Activated B cell treated with CpG ODN at 0.5 μM for 24 hours (primary cell): ENCODE measurements at regions not wholly inside any gene's neighbourhood (a gene's known extent, or its start where the extent isn't known, plus 50 kb on each side); places are given as distances from the start of the nearest gene placed in this dataset.

Experiments
- ATAC-seq: fragments of 200-7000 bp; cut with Tn5 transposase; one replicate; pipeline ENCODE4 v1.10.0; 2021; ENCODE audit warnings: low read depth, mild to moderate bottlenecking, moderate library complexity
- CTCF ChIA-PET: fragments of 350-600 bp; sonication (Branson Sonifier 250); formaldehyde crosslinking; loops from one replicate; lab custom pipeline; 2021; ENCODE audit warnings: antibody characterized with exemption; lab: Charles Lee
- POLR2A ChIA-PET: fragments of 350-600 bp; sonication (Branson Sonifier 250); formaldehyde crosslinking; loops from one replicate; lab custom pipeline; 2021; ENCODE audit warnings: antibody characterized with exemption; lab: Charles Lee
- DNase-seq: peaks from one replicate; pipeline ENCODE4 v3.0.0; 2022
- H3K27ac Mint-ChIP-seq: one replicate; pipeline ENCODE4 v1.8.0; 2020; ENCODE audit warnings: mixed read lengths
- H3K27me3 Mint-ChIP-seq: one replicate; pipeline ENCODE4 v1.8.0; 2021; ENCODE audit warnings: mixed read lengths
- H3K36me3 Mint-ChIP-seq: one replicate; pipeline ENCODE4 v1.8.0; 2021; ENCODE audit warnings: low read depth, mixed read lengths
- H3K4me1 Mint-ChIP-seq: one replicate; pipeline ENCODE4 v1.8.0; 2021; ENCODE audit warnings: mixed read lengths
- H3K4me3 Mint-ChIP-seq: one replicate; pipeline ENCODE4 v1.8.0; 2020; ENCODE audit warnings: mild to moderate bottlenecking, mixed read lengths
- H3K9me3 Mint-ChIP-seq: one replicate; pipeline ENCODE4 v1.8.0; 2020; ENCODE audit warnings: mixed read lengths
- intact Hi-C: fragments of 100-400 bp; cut with micrococcal nuclease; formaldehyde crosslinking; loops from one replicate; pipeline ENCODE4 v1.15.1; 2024
- TF ChIP-seq, protein P1 (sequence below): fragments of 200-600 bp; IDR thresholded peaks from one replicate; pipeline ENCODE4 v1.8.0; 2022; ENCODE audit warnings: antibody characterized with exemption, mild to moderate bottlenecking

DNA sequence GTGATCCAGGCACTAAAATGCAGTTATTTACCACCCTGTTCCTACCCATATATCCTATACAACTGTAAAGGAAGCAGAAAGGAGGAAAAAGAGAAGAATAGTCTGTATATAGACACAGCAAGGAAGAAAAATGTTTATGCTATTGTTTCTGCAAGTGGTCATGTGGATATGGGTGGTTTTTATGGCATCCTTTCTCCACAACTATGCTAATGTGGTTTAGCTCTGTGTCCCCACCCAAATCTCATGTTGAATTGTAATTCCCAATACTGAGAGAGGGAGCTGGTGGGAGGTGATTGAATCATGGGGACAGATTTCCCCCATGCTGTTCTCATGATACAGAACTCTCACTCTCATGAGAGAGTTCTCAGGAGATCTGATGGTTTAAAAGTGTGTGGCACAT lies 439.8 kb downstream of the ZSWIM6 start:
- intact Hi-C loops: no loop called here
- TF ChIP-seq, protein P1, sequence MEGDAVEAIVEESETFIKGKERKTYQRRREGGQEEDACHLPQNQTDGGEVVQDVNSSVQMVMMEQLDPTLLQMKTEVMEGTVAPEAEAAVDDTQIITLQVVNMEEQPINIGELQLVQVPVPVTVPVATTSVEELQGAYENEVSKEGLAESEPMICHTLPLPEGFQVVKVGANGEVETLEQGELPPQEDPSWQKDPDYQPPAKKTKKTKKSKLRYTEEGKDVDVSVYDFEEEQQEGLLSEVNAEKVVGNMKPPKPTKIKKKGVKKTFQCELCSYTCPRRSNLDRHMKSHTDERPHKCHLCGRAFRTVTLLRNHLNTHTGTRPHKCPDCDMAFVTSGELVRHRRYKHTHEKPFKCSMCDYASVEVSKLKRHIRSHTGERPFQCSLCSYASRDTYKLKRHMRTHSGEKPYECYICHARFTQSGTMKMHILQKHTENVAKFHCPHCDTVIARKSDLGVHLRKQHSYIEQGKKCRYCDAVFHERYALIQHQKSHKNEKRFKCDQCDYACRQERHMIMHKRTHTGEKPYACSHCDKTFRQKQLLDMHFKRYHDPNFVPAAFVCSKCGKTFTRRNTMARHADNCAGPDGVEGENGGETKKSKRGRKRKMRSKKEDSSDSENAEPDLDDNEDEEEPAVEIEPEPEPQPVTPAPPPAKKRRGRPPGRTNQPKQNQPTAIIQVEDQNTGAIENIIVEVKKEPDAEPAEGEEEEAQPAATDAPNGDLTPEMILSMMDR: no peak
- Mint-ChIP-seq H3K27ac (no peak overlapping the region), H3K4me3 (no peak overlapping the region), H3K36me3 (no peaks in the 10 kb centered on the region), H3K4me1 (no peaks in the 10 kb centered on the region), H3K9me3 (no peaks in the 10 kb centered on the region), H3K27me3 (peaks cover 12% of the 10 kb centered on the region)
- DNase-seq (no peak), ATAC-seq (no peak)
- ChIA-PET POLR2A (no interaction called here), CTCF (no interaction called here)

DNA sequence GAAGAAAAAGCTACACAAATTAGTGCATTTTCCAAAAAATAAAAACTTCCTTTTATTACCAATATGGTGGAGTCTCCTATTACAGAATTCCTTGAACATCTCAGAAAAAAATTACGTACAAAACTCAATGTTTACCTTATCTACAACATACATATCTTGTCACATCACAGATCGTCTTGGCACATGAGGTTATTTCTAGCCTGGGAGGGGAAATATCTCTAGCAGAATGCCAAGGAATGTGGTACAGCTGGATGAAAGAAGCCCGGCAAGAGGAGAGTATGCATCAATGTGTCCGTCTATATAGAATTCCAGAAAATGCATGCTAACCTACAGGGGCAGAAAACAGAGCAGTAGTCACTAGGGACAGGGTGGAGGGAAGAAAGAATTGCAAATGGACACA lies 443.8 kb downstream of the ZSWIM6 start:
- ChIA-PET CTCF (no interaction called here), POLR2A (no interaction called here)
- Mint-ChIP-seq H3K27ac (no peak overlapping the region), H3K4me3 (no peak overlapping the region), H3K4me1 (no peaks in the 10 kb centered on the region), H3K9me3 (no peaks in the 10 kb centered on the region), H3K27me3 (peaks cover 18% of the 10 kb centered on the region), H3K36me3 (no peaks in the 10 kb centered on the region)
- intact Hi-C loops: no loop called here
- ATAC-seq (no peak), DNase-seq (no peak)
- TF ChIP-seq, protein P1: no peak

DNA sequence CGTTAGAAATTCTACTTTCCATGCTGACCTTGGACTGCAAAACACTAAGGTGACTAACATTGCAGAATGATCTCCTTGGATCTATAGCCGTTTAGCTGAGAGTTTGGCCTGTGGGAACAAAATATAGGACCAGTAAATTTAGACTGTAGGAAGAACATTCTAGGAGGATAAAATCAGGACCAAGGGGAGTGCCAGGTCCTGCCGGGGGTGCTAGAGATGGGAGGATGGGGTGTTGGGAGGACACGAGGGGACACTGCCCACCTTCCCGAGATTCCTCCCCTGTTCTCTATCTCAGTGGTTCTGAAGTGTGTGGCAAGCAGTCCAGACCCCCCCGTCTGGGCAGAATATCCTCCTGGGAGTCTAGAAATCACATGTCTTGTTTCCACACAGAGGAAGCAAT lies 445.2 kb downstream of the ZSWIM6 start:
- Mint-ChIP-seq H3K27ac (no peak overlapping the region), H3K4me1 (no peaks in the 10 kb centered on the region), H3K4me3 (no peak overlapping the region), H3K27me3 (peaks cover 16% of the 10 kb centered on the region), H3K9me3 (no peaks in the 10 kb centered on the region), H3K36me3 (no peaks in the 10 kb centered on the region)
- ChIA-PET CTCF (no interaction called here), POLR2A (no interaction called here)
- intact Hi-C loops: no loop called here
- TF ChIP-seq, protein P1: no peak
- ATAC-seq: no peak
- no peak for DNase-seq

DNA sequence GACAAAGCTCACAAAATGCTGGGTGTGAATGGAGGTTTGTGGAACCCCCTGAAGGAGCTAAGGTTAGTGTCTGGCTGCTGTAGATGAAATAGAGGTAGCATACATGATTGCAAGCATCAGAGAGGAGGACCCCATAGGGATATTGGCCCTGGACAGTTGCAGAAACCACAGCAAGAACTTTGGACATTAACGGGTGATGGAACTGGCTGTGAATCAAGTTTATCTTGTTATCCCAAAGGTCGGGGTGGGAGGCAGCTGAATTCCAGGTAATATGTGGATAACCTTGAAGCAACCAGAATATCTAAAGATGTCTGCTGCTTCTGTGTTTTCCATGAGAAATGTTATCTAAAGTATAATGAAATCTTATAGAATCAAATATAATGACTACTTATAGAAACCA lies 447.7 kb downstream of the ZSWIM6 start:
- TF ChIP-seq, protein P1: no peak
- Mint-ChIP-seq H3K4me3 (no peak overlapping the region), H3K27me3 (peaks cover 12% of the 10 kb centered on the region), H3K4me1 (no peaks in the 10 kb centered on the region), H3K27ac (no peak overlapping the region), H3K36me3 (no peaks in the 10 kb centered on the region), H3K9me3 (no peaks in the 10 kb centered on the region)
- ATAC-seq (no peak), DNase-seq (no peak)
- POLR2A ChIA-PET: no interaction called here
- intact Hi-C loops: no loop called here
- CTCF ChIA-PET: no interaction called here

DNA sequence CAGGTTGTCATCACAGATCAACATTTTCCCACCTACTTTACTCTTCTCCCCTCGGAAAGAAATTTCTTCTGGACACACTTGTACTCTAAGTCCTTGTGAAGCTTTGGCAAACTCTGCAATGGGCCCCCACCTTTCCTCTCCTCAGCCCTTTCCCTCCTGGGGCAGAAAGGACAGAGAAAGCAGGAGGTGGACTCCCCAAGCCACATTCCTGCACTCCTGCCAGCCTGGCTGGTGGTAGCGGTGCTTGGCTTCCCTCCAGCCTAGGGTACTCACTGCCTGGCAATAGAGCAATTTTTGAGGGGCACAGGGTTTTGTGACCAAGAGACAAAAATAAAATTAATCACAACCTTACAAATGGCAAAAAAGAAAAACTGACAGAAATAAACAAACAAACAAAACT lies 451.4 kb downstream of the ZSWIM6 start:
- ATAC-seq: no peak
- ChIA-PET POLR2A (no interaction called here), CTCF (no interaction called here)
- peaks cover 6% of the 10 kb centered on the region for H3K27me3 Mint-ChIP-seq
- no peak for DNase-seq
- no peaks in the 10 kb centered on the region for H3K36me3 Mint-ChIP-seq
- H3K4me1 Mint-ChIP-seq: no peaks in the 10 kb centered on the region
- H3K9me3 Mint-ChIP-seq: no peaks in the 10 kb centered on the region
- no peak overlapping the region for H3K4me3 Mint-ChIP-seq
- TF ChIP-seq, protein P1: no peak
- intact Hi-C loops: no loop called here
- no peak overlapping the region for H3K27ac Mint-ChIP-seq
